Neural cell (in vitro differentiated cells): ENCODE measurements at regions not wholly inside any gene's neighbourhood (a gene's known extent, or its start where the extent isn't known, plus 50 kb on each side); places are given as distances from the start of the nearest gene placed in this dataset.

ENCODE experiments used
- EZH2 ChIP-seq: fragments of 200-600, 300-800 bp; shearing (Covaris generic), sonication (generic); IDR thresholded peaks from 2 replicates; pipeline ENCODE4 v1.6.1; 2014; ENCODE audit warnings: antibody characterized with exemption, low read length, borderline replicate concordance, mild to moderate bottlenecking; ENCODE audit not compliant: insufficient read depth, poor library complexity, severe bottlenecking
- POLR2AphosphoS5 ChIP-seq: IDR thresholded peaks from 2 replicates; pipeline ENCODE4 v1.6.1; 2012
- RAD21 ChIP-seq: fragments of 450-650 bp; conservative IDR thresholded peaks from 2 replicates; pipeline ENCODE4 v1.6.1; 2014; ENCODE audit warnings: antibody characterized with exemption, mild to moderate bottlenecking, moderate library complexity
- TAF1 ChIP-seq: IDR thresholded peaks from 2 replicates; pipeline ENCODE4 v1.6.1; 2012; ENCODE audit warnings: low read depth
- TF ChIP-seq, protein P1 (sequence below): fragments of 450-650 bp; IDR thresholded peaks from 2 replicates; pipeline ENCODE4 v1.5.1; 2014; ENCODE audit warnings: antibody characterized with exemption, mild to moderate bottlenecking, moderate library complexity; ENCODE audit not compliant: poor library complexity, severe bottlenecking

DNA sequence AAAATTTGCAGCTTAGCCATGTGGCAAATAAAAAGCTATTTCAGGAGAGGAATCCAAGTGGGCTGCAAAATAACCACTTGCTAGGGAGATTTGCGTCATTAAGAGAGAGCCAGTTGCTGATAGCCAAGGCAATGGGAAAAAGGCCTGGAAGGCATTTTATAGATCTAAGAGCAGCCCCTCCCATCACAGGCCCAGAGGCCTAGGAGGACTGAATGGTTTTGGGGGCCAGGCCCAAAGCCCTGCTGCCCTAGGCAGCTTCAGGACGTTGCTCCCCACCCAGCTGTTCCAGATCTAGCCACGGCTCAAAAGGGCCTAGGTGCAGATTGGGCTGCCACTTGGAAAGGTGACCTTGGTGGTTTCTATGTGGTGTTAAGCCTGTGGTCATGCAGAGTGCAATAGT, 169.0 kb downstream of the AASDHPPT start:
- TF ChIP-seq RAD21 (no peak), TAF1 (no peak), EZH2 (no peak), POLR2AphosphoS5 (no peak)
- TF ChIP-seq, protein P1, sequence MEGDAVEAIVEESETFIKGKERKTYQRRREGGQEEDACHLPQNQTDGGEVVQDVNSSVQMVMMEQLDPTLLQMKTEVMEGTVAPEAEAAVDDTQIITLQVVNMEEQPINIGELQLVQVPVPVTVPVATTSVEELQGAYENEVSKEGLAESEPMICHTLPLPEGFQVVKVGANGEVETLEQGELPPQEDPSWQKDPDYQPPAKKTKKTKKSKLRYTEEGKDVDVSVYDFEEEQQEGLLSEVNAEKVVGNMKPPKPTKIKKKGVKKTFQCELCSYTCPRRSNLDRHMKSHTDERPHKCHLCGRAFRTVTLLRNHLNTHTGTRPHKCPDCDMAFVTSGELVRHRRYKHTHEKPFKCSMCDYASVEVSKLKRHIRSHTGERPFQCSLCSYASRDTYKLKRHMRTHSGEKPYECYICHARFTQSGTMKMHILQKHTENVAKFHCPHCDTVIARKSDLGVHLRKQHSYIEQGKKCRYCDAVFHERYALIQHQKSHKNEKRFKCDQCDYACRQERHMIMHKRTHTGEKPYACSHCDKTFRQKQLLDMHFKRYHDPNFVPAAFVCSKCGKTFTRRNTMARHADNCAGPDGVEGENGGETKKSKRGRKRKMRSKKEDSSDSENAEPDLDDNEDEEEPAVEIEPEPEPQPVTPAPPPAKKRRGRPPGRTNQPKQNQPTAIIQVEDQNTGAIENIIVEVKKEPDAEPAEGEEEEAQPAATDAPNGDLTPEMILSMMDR, result no peak
